HAP-1 (cell line): ENCODE measurements at regions not wholly inside any gene's neighbourhood (a gene's known extent, or its start where the extent isn't known, plus 50 kb on each side); places are given as distances from the start of the nearest gene placed in this dataset.

Source experiments
- DNase-seq, 2 experiments: peaks; one replicate each; pipeline ENCODE4 v3.0.0-alpha.2; 2016 to 2020; ENCODE audit warnings: low spot score in 2 of 2
- H3K27me3 ChIP-seq: fragments of 250-450 bp; sonication (Bioruptor Pico); 2 replicates; pipeline ENCODE4 v1.5.1; 2020; ENCODE audit warnings: low read depth, mild to moderate bottlenecking, moderate library complexity
- H3K36me3 ChIP-seq: fragments of 250-450 bp; sonication (Bioruptor Pico); replicated peaks from 2 replicates; pipeline ENCODE4 v1.5.1; 2020; ENCODE audit warnings: mild to moderate bottlenecking
- H3K4me1 ChIP-seq: fragments of 250-450 bp; sonication (Bioruptor Pico); 2 replicates; pipeline ENCODE4 v1.5.1; 2020; ENCODE audit warnings: mild to moderate bottlenecking
- H3K4me3 ChIP-seq: fragments of 250-450 bp; sonication (Bioruptor Pico); 2 replicates; pipeline ENCODE4 v1.5.1; 2020; ENCODE audit warnings: mild to moderate bottlenecking, moderate library complexity
- H3K9me3 ChIP-seq: fragments of 250-450 bp; sonication (Bioruptor Pico); 2 replicates; pipeline ENCODE4 v1.5.1; 2020; ENCODE audit warnings: mild to moderate bottlenecking, moderate library complexity
- in situ Hi-C: fragments of 300-500 bp; cut with MboI; formaldehyde crosslinking; loops from 3 replicates; pipeline ENCODE4 v1.14.3; 2020; ENCODE audit warnings: low sequenced_read_pairs, inconsistent platforms, mixed read lengths

GRCh38 chr9:134487066-134487710, 154.4 kb upstream of the COL5A1 start:
- no peak overlapping the region for H3K4me3 ChIP-seq
- H3K4me1 ChIP-seq = no peaks in the 10 kb centered on the region

DNA sequence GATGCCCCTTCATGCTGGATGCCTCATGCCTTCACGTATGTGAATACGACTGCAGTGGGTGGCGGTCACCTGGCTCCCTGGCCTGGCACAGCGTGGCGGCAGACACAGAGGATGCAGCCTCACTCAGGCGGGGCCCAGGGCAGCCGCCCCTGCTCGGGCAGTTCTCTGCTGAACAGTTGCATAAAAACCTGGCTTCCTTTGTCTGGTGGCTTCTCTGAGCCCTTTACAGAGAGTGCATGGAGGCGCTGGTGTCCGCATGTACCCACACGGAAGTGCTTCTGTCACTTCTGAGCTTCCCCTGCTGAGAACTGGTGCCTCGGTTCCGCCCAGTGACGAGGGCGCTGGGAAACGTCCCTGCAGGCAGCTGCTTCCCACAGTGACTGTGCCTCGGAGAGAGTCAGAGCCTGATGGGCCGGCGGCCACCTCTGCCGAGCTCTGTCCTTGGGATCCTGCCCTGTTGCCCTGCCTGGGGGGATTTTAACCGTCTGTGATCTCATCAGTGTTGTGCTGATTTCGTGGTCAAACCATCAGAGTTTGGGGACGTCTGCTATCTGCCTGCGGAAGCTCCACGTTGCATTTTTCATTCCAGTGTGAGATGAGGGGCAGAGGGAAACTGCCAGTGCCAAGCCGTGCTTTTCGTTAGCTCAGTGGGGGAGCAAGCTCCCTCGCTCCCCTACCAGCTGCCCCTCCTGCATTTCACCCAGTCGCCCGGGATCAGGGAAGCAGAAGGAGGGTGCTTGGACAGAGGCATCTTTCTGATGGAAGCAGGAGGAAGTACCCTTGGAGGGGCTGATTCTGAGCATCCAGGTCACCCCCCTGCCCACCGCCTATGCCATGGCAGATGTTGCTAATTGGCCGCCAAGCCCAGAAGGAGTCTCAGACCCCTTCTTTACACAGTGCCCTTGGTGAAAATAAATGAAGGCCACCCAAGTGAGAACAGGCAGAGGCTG, 153.0 kb upstream of the COL5A1 start:
- Histone ChIP-seq H3K9me3 (no peaks in the 10 kb centered on the region), H3K36me3 (no peaks in the 10 kb centered on the region), H3K27me3 (no peaks in the 10 kb centered on the region), H3K4me3 (no peak overlapping the region), H3K4me1 (no peaks in the 10 kb centered on the region)
- no peak for DNase-seq
- in situ Hi-C loops = no loop called here

More at GRCh38 chr9:134487066-134487710, 154.4 kb upstream of the COL5A1 start:
- H3K9me3 ChIP-seq = no peaks in the 10 kb centered on the region
- H3K27me3 ChIP-seq = no peaks in the 10 kb centered on the region
- no peaks in the 10 kb centered on the region for H3K36me3 ChIP-seq
- DNase-seq = no peak
- in situ Hi-C loops = no loop called here

DNA sequence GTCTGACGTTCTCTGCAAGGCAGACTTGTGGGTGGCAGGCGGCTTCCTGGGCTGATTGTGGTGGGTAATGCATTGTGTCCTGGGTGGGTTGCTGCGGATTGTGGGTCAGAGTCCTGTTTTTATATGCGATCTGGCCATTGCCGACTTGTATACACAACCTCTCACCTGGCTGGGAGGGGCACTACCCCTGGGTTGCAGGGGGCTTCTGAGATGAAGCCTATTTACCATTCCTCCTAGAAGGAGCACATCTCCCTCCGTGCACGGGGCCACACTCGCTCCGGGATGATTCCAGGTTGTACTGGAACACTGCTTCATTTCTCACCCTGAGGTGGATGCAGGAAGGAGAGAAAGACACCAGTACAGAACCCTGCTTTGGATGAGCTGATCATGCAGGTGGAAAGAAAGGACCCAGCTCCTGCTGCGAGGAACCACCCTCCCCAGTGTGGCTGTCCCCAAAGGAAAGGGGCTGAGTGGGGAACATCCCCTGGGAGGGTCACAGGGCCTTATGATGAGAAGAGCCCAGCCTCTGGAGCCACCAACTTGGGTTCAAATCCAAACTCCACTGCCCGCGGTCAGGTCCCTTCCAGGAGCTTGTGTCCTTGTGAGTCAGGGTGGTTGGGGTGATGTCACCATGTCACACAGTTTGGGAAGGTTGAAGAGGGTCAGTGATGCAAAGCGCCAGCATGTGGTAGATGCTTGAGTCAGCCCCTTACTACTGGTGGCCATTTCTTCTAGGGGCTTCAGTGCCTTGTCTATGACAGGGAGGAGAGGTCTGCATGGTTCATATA, 151.8 kb upstream of the COL5A1 start:
- no peak for DNase-seq
- H3K27me3 ChIP-seq = no peaks in the 10 kb centered on the region
- H3K36me3 ChIP-seq = no peaks in the 10 kb centered on the region
- no peak overlapping the region for H3K4me3 ChIP-seq
- in situ Hi-C loops = no loop called here
- H3K4me1 ChIP-seq = no peaks in the 10 kb centered on the region
- no peaks in the 10 kb centered on the region for H3K9me3 ChIP-seq

- H3K9me3 ChIP-seq = no peaks in the 10 kb centered on the region
- H3K4me3 ChIP-seq = no peak overlapping the region
- H3K36me3 ChIP-seq = no peaks in the 10 kb centered on the region
- DNase-seq = no peak
- no peaks in the 10 kb centered on the region for H3K4me1 ChIP-seq
- no peaks in the 10 kb centered on the region for H3K27me3 ChIP-seq
- in situ Hi-C loops = no loop called here
Measured at GRCh38 chr9:134490446-134490845, 151.2 kb upstream of the COL5A1 start.

DNA sequence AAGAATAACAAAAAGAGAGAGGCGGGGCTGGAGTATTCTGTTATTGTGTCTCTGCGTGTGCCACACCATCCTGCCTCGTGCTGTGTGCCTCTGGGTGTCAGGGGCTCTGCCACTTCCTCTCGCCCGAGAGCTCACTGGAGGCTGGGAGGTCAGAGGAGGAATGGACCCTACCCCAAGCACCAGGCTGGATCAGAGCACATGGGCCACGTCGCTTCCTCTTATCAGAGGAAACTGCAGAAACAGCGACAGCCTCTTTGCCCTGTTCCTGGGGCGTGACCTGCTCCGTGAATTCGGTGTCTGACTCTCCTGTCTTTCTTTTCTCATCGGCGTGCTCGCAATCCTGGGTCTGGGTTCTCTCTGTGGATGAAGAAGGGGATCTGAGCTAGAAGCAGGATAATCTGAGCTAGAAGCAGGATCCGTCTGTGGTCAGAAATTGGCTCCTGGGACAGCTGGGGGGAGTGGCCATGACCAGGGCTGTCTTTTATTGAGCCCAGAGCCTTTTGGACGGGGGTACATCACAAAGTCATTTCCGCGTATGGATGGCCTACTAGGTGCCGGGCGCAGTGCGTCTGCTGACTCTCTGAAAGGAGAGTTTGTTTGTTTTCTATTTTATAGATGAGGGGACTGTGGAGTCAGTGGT, 150.3 kb upstream of the COL5A1 start:
- no peak overlapping the region for H3K4me3 ChIP-seq
- H3K4me1 ChIP-seq = no peaks in the 10 kb centered on the region
- H3K36me3 ChIP-seq = no peaks in the 10 kb centered on the region
- no peaks in the 10 kb centered on the region for H3K27me3 ChIP-seq
- H3K9me3 ChIP-seq = no peaks in the 10 kb centered on the region
- DNase-seq = no peak
- in situ Hi-C loops = no loop called here

DNA sequence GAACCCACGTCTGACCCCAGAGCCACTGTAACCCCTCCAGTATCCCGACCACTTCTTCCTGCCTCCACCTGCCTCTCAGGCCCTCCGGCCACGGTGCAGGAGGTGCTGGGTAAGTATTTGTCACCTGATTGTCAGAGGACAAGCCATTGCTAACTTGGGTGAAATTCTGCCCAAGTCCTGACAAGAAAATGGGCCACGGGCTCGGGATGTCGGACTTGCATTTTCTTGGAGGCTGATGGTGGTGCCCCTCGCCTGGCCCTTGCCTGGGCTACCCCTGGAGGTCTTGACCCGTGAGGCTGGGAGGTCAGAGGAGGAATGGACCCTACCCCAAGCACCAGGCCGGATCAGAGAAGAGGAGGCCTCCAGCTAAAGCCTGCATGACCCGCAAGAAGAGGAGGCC, 149.7 kb upstream of the COL5A1 start:
- Histone ChIP-seq H3K9me3 (no peaks in the 10 kb centered on the region), H3K27me3 (no peaks in the 10 kb centered on the region), H3K36me3 (no peaks in the 10 kb centered on the region), H3K4me3 (no peak overlapping the region), H3K4me1 (no peaks in the 10 kb centered on the region)
- DNase-seq = no peak
- in situ Hi-C loops = no loop called here

- Histone ChIP-seq H3K27me3 (no peaks in the 10 kb centered on the region), H3K9me3 (no peaks in the 10 kb centered on the region), H3K36me3 (no peaks in the 10 kb centered on the region), H3K4me3 (no peak overlapping the region), H3K4me1 (no peaks in the 10 kb centered on the region)
- in situ Hi-C loops = no loop called here
- no peak for DNase-seq
Measured at GRCh38 chr9:134492281-134492691, 149.3 kb upstream of the COL5A1 start.

DNA sequence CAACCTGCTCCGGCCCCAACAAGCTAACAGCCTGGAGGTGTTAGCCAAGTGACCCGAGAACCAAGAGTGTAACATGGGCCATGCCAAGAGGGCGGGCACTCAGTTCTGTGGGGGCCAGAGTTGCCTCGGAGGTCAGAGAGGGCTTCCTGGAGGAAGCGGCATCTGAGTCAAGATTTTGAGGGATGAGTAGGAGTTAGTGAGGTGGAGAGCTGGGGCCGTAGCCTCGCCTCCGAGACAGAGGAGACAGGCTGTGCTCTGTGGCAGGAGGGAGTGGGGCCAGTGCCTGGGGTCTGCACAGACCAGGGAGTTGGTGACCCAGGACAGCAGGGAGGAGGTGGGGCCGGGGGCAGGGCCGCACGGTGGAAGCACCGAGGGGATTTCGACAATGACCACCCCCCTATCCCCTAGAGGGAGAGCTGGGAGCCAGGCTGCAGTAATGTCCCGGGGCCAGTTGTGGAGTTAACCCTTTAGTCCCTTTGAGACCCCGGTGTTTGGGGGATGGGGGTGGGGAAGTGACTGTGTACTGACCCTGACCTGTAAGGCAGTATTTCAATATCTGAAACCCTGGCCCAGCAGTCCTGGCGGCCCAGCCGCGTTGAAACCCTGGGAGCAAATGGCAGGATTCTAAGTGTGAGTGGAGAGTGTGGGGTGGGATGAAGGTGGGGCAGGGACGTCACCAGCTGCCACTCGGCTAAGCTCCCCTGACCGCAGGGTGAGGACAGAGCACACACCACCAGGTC, 148.7 kb upstream of the COL5A1 start:
- Histone ChIP-seq H3K9me3 (no peaks in the 10 kb centered on the region), H3K4me1 (no peaks in the 10 kb centered on the region), H3K27me3 (no peaks in the 10 kb centered on the region), H3K36me3 (no peaks in the 10 kb centered on the region), H3K4me3 (no peak overlapping the region)
- DNase-seq = no peak
- in situ Hi-C loops = no loop called here

DNA sequence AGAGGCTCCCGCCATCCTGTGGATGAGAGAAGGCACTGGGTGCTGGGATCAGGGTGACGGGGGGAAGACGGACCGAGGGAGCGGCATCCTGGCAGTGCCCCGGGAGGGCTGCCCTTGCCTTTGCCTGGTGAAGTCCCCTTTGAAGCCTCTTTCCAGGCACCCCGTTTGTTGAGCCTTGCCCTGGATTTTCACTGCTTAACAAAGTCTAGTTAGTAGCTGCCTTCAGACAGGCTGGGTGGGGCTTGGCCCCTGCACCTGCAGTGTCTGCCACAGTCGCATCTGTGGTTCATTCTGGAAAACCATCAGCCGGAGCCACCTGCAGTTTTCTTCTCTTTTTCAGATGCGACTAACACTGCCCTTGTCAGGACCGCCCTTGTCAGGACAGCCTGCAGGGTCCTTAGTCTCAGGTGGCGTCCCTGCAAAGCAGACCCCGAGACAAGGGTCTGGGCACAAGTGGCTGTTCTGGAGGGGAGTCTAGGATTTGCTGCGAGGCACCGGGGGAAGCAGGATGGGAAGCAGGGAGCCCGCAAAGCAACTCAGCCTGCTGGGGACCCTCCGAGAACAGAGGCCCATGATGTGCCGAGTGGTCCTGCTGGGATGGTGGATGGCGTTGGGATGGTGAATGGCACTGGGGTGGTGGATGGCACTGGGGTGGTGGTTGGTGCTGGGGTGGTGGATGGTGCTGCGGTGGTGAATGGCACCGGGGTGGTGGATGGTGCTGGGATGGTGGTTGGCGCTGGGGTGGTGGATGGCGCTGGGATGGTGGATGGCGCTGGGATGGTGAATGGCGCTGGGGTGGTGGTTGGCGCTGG, 147.9 kb upstream of the COL5A1 start:
- H3K36me3 ChIP-seq = no peaks in the 10 kb centered on the region
- H3K27me3 ChIP-seq = no peaks in the 10 kb centered on the region

GRCh38 chr9:134494273-134494815, 147.3 kb upstream of the COL5A1 start:
- in situ Hi-C loops = no loop called here
- Histone ChIP-seq H3K4me1 (no peaks in the 10 kb centered on the region), H3K27me3 (no peaks in the 10 kb centered on the region), H3K4me3 (no peak overlapping the region), H3K9me3 (no peaks in the 10 kb centered on the region), H3K36me3 (no peaks in the 10 kb centered on the region)
- DNase-seq = no peak

More for the DNA sequence above, 147.9 kb upstream of the COL5A1 start:
- DNase-seq = no peak
- Histone ChIP-seq H3K9me3 (no peaks in the 10 kb centered on the region), H3K4me1 (no peaks in the 10 kb centered on the region), H3K4me3 (no peak overlapping the region)
- in situ Hi-C loops = no loop called here

DNA sequence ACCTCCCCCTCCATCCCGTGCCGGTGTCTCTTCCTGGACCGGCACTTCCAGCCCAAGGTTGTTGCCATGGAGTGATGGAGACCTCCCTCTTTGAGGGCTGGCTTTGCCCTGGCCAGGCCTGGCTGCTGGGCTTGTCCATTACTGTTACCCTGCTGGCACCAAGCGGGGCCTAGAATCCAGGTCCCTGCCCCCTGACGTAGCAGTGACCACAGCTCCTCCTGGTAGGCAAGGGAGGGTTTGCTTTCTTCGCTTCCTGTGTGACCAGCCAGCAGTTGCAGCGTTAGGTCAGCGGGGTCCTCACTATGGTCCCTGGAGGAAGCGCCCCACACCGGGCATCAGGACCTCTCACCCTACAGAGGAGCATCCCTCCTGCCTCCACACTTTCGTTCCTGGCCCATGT, 146.7 kb upstream of the COL5A1 start:
- Histone ChIP-seq H3K4me1 (no peaks in the 10 kb centered on the region), H3K27me3 (no peaks in the 10 kb centered on the region), H3K9me3 (no peaks in the 10 kb centered on the region), H3K4me3 (no peak overlapping the region), H3K36me3 (no peaks in the 10 kb centered on the region)
- no peak for DNase-seq
- in situ Hi-C loops = no loop called here

DNA sequence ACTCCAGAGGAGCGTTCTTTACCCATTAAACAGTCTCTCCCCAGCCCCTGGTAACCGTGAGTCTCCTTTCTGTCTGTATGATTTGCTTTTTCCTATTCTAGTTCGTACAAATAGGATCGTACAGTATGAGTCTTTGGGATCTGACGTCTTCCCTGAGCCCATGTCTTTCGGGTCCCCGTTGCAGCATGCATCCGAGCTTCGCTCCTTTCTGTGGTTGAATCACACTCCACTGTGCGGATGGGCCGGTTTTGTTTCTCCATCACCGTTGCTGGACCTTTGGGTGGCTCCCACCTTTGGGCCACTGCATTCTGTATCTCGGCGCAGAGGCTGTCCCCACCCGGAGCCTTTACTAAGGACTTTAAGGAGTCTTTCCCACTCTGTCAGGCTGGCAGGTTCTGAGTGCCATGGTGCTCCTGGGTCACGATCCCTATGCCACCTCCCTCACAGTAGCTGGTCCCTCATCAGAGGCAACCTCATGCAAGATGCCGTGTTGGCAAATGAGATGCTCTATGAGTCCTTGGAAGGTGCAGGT, 145.7 kb upstream of the COL5A1 start:
- H3K27me3 ChIP-seq = no peaks in the 10 kb centered on the region
- H3K9me3 ChIP-seq = no peaks in the 10 kb centered on the region
- in situ Hi-C loops = no loop called here
- no peaks in the 10 kb centered on the region for H3K4me1 ChIP-seq
- no peak for DNase-seq
- H3K36me3 ChIP-seq = no peaks in the 10 kb centered on the region
- no peak overlapping the region for H3K4me3 ChIP-seq
